ENCODE measurements at regions not wholly inside any gene's neighbourhood (a gene's known extent, or its start where the extent isn't known, plus 50 kb on each side); places are given as distances from the start of the nearest gene placed in this dataset.

GRCh38 chr20:7327810-7328209 lies 560.3 kb downstream of the BMP2 start:
- ATAC-seq, result no peak
- no peaks in the 10 kb centered on the region for H3K36me3 ChIP-seq (ENCODE audit: low read depth)
- no peak overlapping the region for H3K4me3 ChIP-seq
- no peak for TF ChIP-seq CTCF (IDR thresholded peaks at IDR 0.05)
- intact Hi-C loops (cut with DNase I, micrococcal nuclease), result no loop called here
- H3K9me3 ChIP-seq, result no peaks in the 10 kb centered on the region
- DNase-seq, result no peak
- no peaks in the 10 kb centered on the region for H3K4me1 ChIP-seq (ENCODE audit: low read depth)

DNA sequence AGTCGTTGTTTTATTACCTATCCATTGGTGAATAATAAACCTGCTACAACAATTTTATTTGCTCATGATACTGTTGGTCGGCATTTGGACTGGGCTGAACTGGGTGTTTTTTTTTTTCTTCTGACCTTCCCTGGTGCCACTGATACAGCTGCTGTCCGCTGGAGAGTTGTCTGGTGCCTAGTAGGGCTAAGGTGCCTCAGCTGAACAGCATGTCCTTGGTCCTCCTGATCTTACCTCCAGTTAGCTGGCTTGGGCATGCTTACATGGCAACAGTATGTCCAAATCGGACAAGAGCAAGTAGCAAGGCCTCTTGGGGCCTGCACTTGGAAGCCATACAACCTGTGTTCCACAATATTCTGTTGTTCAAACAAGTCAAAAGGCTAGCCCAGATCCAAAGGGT lies 563.4 kb downstream of the BMP2 start:
- no peaks in the 10 kb centered on the region for H3K36me3 ChIP-seq (ENCODE audit: low read depth)
- ATAC-seq (no peak), DNase-seq (no peak)
- H3K4me1 ChIP-seq (ENCODE audit: low read depth), result no peaks in the 10 kb centered on the region
- no peak for TF ChIP-seq CTCF (IDR thresholded peaks at IDR 0.05)
- intact Hi-C loops (cut with DNase I, micrococcal nuclease), result no loop called here
- H3K9me3 ChIP-seq, result no peaks in the 10 kb centered on the region
- no peak overlapping the region for H3K4me3 ChIP-seq

DNA sequence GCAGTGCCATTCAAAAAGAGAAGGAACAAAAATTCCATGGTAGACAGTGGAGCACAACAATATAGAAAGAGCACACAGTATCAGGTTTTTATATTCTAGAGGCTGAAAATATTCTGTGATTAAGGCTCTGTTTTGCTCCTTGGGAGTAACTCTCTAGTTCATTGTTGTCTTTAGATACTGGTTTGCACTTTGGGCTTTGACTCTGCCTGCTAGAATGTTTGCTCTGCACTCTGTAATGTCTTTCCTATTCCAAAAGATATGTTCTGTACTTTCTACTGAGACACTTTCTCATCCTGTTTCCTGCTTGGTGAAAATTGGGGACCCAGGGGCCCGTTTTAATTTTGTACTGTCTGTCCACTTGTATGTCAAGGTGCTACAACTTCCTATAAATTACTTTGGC lies 564.7 kb downstream of the BMP2 start:
- H3K4me1 ChIP-seq (ENCODE audit: low read depth), result no peaks in the 10 kb centered on the region
- H3K4me3 ChIP-seq, result no peak overlapping the region
- intact Hi-C loops (cut with DNase I, micrococcal nuclease), result no loop called here
- no peaks in the 10 kb centered on the region for H3K9me3 ChIP-seq
- no peak for ATAC-seq
- H3K36me3 ChIP-seq (ENCODE audit: low read depth), result no peaks in the 10 kb centered on the region
- no peak for DNase-seq
- TF ChIP-seq CTCF (IDR thresholded peaks at IDR 0.05), result no peak

DNA sequence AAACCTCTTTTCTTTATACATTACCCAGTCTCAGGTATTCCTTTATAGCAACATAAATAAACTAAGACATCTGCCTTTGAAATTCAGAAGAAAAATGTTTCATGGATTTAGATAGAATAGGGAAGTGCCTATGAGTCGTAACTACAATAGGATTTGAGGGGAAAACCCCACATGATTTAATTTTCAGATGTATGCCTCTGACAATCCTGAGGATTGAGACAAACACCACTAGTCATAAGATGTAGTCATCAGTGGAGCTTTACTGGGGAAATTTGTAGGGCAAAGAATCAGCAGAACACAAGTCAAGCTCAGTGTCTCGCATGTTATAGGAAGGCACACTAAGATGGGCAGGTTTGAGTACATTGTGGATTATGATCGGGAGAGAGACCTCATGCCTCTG lies 566.4 kb downstream of the BMP2 start:
- no peak for TF ChIP-seq CTCF (IDR thresholded peaks at IDR 0.05)
- intact Hi-C loops (cut with DNase I, micrococcal nuclease), result no loop called here
- no peak overlapping the region for H3K4me3 ChIP-seq
- H3K4me1 ChIP-seq (ENCODE audit: low read depth), result no peaks in the 10 kb centered on the region
- DNase-seq, result no peak
- no peak for ATAC-seq
- H3K9me3 ChIP-seq, result no peaks in the 10 kb centered on the region
- no peaks in the 10 kb centered on the region for H3K36me3 ChIP-seq (ENCODE audit: low read depth)

GRCh38 chr20:7346026-7346425 lies 578.5 kb downstream of the BMP2 start:
- H3K4me1 ChIP-seq (ENCODE audit: low read depth), result no peaks in the 10 kb centered on the region
- H3K4me3 ChIP-seq, result no peak overlapping the region
- intact Hi-C loops (cut with DNase I, micrococcal nuclease), result no loop called here
- ATAC-seq (no peak), DNase-seq (no peak)
- H3K36me3 ChIP-seq (ENCODE audit: low read depth), result no peaks in the 10 kb centered on the region
- TF ChIP-seq CTCF (IDR thresholded peaks at IDR 0.05), result no peak
- H3K9me3 ChIP-seq, result no peaks in the 10 kb centered on the region

DNA sequence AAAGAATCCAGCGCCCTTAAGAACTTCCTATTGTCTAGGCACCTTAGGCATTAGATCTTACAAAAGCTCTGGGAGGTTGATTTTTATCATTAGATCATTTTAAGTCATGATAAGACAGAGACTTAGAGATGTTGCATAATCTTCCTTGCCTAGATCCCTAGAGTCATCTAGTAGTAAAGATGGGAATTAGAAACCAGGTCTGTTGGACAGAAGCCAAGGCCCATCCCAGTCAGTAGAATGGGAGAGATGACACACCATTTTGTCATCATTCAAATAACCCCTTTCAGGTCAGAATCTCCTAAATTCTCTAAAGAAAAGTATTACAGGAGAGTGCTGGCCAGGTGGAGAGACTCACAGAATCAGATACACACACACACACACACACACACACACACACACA lies 579.1 kb downstream of the BMP2 start:
- Histone ChIP-seq H3K36me3 (ENCODE audit: low read depth) (no peaks in the 10 kb centered on the region), H3K9me3 (no peaks in the 10 kb centered on the region), H3K4me1 (ENCODE audit: low read depth) (no peaks in the 10 kb centered on the region), H3K4me3 (no peak overlapping the region)
- no peak for TF ChIP-seq CTCF (IDR thresholded peaks at IDR 0.05)
- DNase-seq (no peak), ATAC-seq (no peak)
- intact Hi-C loops (cut with DNase I, micrococcal nuclease), result no loop called here
